Neuronal stem cell (in vitro differentiated cells): ENCODE measurements at regions not wholly inside any gene's neighbourhood (a gene's known extent, or its start where the extent isn't known, plus 50 kb on each side); places are given as distances from the start of the nearest gene placed in this dataset.

Experiments
- DNase-seq: peaks from one replicate; pipeline ENCODE4 v3.0.0-alpha.2; 2013; ENCODE audit warnings: low spot score
- H2AFZ ChIP-seq: one replicate; pipeline ENCODE4 v1.6.1; 2013; ENCODE audit warnings: mild to moderate bottlenecking, low read length, inconsistent platforms
- H2AK5ac ChIP-seq: 2 replicates; pipeline ENCODE4 v1.6.1; 2013; ENCODE audit warnings: low read depth, mild to moderate bottlenecking, inconsistent platforms, low read length, moderate library complexity, mixed read lengths
- H2BK120ac ChIP-seq: 2 replicates; pipeline ENCODE4 v1.6.1; 2013; ENCODE audit warnings: low read depth, mild to moderate bottlenecking, inconsistent platforms, low read length, moderate library complexity, mixed read lengths
- H2BK12ac ChIP-seq: one replicate; pipeline ENCODE4 v1.6.1; 2013; ENCODE audit warnings: low read length, inconsistent platforms
- H2BK15ac ChIP-seq: 2 replicates; pipeline ENCODE4 v1.6.1; 2013; ENCODE audit warnings: mild to moderate bottlenecking, low read length, inconsistent platforms, mixed read lengths
- H2BK5ac ChIP-seq: one replicate; pipeline ENCODE4 v1.6.1; 2013; ENCODE audit warnings: inconsistent platforms, mild to moderate bottlenecking, low read length, moderate library complexity
- H3K14ac ChIP-seq: one replicate; pipeline ENCODE4 v1.6.1; 2013; ENCODE audit warnings: low read length, inconsistent platforms
- H3K18ac ChIP-seq: 2 replicates; pipeline ENCODE4 v1.6.1; 2013; ENCODE audit warnings: low read length, inconsistent platforms
- H3K23ac ChIP-seq: 2 replicates; pipeline ENCODE4 v1.6.1; 2013; ENCODE audit warnings: low read depth, mild to moderate bottlenecking, mixed read lengths, low read length, inconsistent platforms; ENCODE audit not compliant: poor library complexity
- H3K27ac ChIP-seq: replicated peaks from 3 replicates; pipeline ENCODE4 v1.5.1; 2013; ENCODE audit warnings: low read length, inconsistent platforms
- H3K27me3 ChIP-seq, 3 experiments: 2 replicates each; pipeline ENCODE4 v1.6.1; 2013; ENCODE audit warnings: low read length in 3 of 3, mild to moderate bottlenecking in 2 of 3, inconsistent platforms in 1 of 3, low read depth in 1 of 3, mixed read lengths in 1 of 3, moderate library complexity in 1 of 3; ENCODE audit not compliant: control insufficient read depth in 3 of 3, insufficient read depth in 3 of 3
- H3K36me3 ChIP-seq, 2 donors: replicated peaks in 1 of 2; 2 replicates each; pipeline ENCODE4 v1.6.1; 2013; ENCODE audit warnings: low read length in 2 of 2; ENCODE audit not compliant: control insufficient read depth in 2 of 2, insufficient read depth in 2 of 2
- H3K4ac ChIP-seq: 2 replicates; pipeline ENCODE4 v1.6.1; 2013; ENCODE audit warnings: inconsistent platforms, mild to moderate bottlenecking, low read length, moderate library complexity
- H3K4me1 ChIP-seq, 2 donors: 1 replicate in 1 of 2; 2 replicates in 1 of 2; pipeline ENCODE4 v1.6.1; 2013; ENCODE audit warnings: low read length in 2 of 2, low read depth in 1 of 2; ENCODE audit not compliant: control insufficient read depth in 2 of 2, insufficient read depth in 1 of 2
- H3K4me2 ChIP-seq: one replicate; pipeline ENCODE4 v1.6.1; 2013; ENCODE audit warnings: mild to moderate bottlenecking, low read length, inconsistent platforms; ENCODE audit not compliant: insufficient read depth, poor library complexity, severe bottlenecking
- H3K4me3 ChIP-seq, 2 donors: 2 replicates each; pipeline ENCODE4 v1.5.1; 2013; ENCODE audit warnings: low read length in 2 of 2, mild to moderate bottlenecking in 2 of 2, inconsistent platforms in 1 of 2, moderate library complexity in 1 of 2
- H3K79me1 ChIP-seq: one replicate; pipeline ENCODE4 v1.6.1; 2013; ENCODE audit warnings: low read depth, mild to moderate bottlenecking, inconsistent platforms, low read length, moderate library complexity
- H3K9ac ChIP-seq: one replicate; pipeline ENCODE4 v1.6.1; 2013; ENCODE audit warnings: mild to moderate bottlenecking, low read depth, low read length, inconsistent platforms; ENCODE audit not compliant: poor library complexity
- H3K9me3 ChIP-seq, 2 donors: replicated peaks in 1 of 2; 2 replicates each; pipeline versions ENCODE3 to v1.6.1; 2013; ENCODE audit warnings: low read length in 2 of 2, mild to moderate bottlenecking in 2 of 2, inconsistent platforms in 1 of 2, low read depth in 1 of 2, mixed read lengths in 1 of 2, moderate library complexity in 1 of 2; ENCODE audit not compliant: control insufficient read depth in 2 of 2, insufficient read depth in 1 of 2
- H4K8ac ChIP-seq: one replicate; pipeline ENCODE4 v1.6.1; 2013; ENCODE audit warnings: low read depth, mild to moderate bottlenecking, inconsistent platforms, low read length, moderate library complexity
- H4K91ac ChIP-seq: one replicate; pipeline ENCODE4 v1.6.1; 2013; ENCODE audit warnings: low read length, low read depth, mild to moderate bottlenecking, inconsistent platforms; ENCODE audit not compliant: poor library complexity
- WGBS, 2 donors: extraction: QIAGEN DNeasy Blood & Tissue Kit; methylation state at CpG; one replicate each; pipeline ENCODE4 v1.1.7; 2013; ENCODE audit warnings: missing lambda C conversion rate in 2 of 2, mixed read lengths in 1 of 2; ENCODE audit not compliant: insufficient read length in 2 of 2, insufficient replicate concordance in 1 of 2; ENCODE audit errors: extremely low coverage in 2 of 2; 5-methylcytosine and 5-hydroxymethylcytosine counted together

DNA sequence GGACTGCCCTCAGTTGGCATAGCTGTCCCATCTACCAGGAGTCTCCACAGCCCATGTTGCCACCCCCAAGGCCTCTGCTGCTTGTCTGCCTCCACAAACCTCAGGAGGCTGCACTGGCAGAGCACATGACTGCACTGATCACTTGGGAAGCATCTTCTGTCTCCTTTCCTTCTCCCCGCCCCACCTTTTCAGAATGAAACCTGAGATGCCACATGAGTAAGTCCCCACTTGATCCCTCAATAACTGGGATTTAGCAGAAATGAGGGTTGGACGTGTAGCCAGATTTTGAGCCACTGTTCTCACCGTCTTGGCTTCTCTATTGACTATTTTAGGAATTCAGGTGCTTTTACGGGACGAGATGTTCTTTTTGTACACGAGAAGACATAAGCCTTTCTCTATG, 328.4 kb downstream of the CDC5L start:
- no peak overlapping the region for H4K91ac ChIP-seq
- no peak overlapping the region for H3K14ac ChIP-seq
- peaks cover 7 to 12% of the 10 kb centered on the region in 2 donors for H3K4me1 ChIP-seq
- no peaks in the 10 kb centered on the region for H3K27me3 ChIP-seq
- H4K8ac ChIP-seq, result no peak overlapping the region
- no peak overlapping the region for H2BK5ac ChIP-seq
- no peak overlapping the region for H2AK5ac ChIP-seq
- no peak overlapping the region for H3K4me3 ChIP-seq
- no peak overlapping the region for H3K4ac ChIP-seq
- H2BK12ac ChIP-seq, result no peak overlapping the region
- no peak overlapping the region for H3K4me2 ChIP-seq
- WGBS, 2 donors, result no CpG with 5 or more reads among the region's 6 CpGs
- H2BK15ac ChIP-seq, result no peak overlapping the region
- DNase-seq, result no peak
- H2BK120ac ChIP-seq, result no peak overlapping the region
- no peaks in the 10 kb centered on the region for H3K79me1 ChIP-seq
- H3K23ac ChIP-seq, result no peak overlapping the region
- H3K36me3 ChIP-seq, result no peaks in the 10 kb centered on the region
- no peak overlapping the region for H2AFZ ChIP-seq
- H3K9me3 ChIP-seq, result peaks cover 0 to 8% of the 10 kb centered on the region in 2 donors
- H3K9ac ChIP-seq, result no peak overlapping the region
- no peak overlapping the region for H3K27ac ChIP-seq
- no peak overlapping the region for H3K18ac ChIP-seq

- Histone ChIP-seq H3K14ac (no peak overlapping the region), H2AK5ac (no peak overlapping the region), H3K4me3 (no peak overlapping the region), H3K27me3 (no peaks in the 10 kb centered on the region), H3K9ac (no peak overlapping the region), H3K4ac (no peak overlapping the region), H3K36me3 (no peaks in the 10 kb centered on the region), H3K18ac (no peak overlapping the region), H2BK5ac (no peak overlapping the region), H3K9me3 (no peaks in the 10 kb centered on the region), H4K8ac (no peak overlapping the region), H3K4me2 (no peak overlapping the region), H3K23ac (no peak overlapping the region), H3K79me1 (no peaks in the 10 kb centered on the region), H2BK15ac (no peak overlapping the region), H3K4me1 (peaks cover 4 to 8% of the 10 kb centered on the region in 2 donors), H4K91ac (no peak overlapping the region), H2BK120ac (no peak overlapping the region), H3K27ac (no peak overlapping the region), H2AFZ (no peak overlapping the region), H2BK12ac (no peak overlapping the region)
- DNase-seq, result no peak
- no CpG with 5 or more reads among the region's 2 CpGs for WGBS, 2 donors
Measured at GRCh38 chr6:44717431-44717830, 329.9 kb downstream of the CDC5L start.

- Histone ChIP-seq H3K4ac (no peak overlapping the region), H3K9me3 (no peaks in the 10 kb centered on the region), H2BK5ac (no peak overlapping the region), H3K36me3 (no peaks in the 10 kb centered on the region), H3K4me1 (peaks cover 5 to 8% of the 10 kb centered on the region in 2 donors), H2AFZ (no peak overlapping the region), H4K8ac (no peak overlapping the region), H2BK15ac (no peak overlapping the region), H3K23ac (no peak overlapping the region), H4K91ac (no peak overlapping the region), H2BK120ac (no peak overlapping the region), H2AK5ac (no peak overlapping the region), H3K79me1 (no peaks in the 10 kb centered on the region), H3K9ac (no peak overlapping the region), H3K27ac (no peak overlapping the region), H3K4me3 (no peak overlapping the region), H2BK12ac (no peak overlapping the region), H3K14ac (no peak overlapping the region), H3K4me2 (no peak overlapping the region), H3K18ac (no peak overlapping the region), H3K27me3 (no peaks in the 10 kb centered on the region)
- no CpG with 5 or more reads among the region's 2 CpGs for WGBS, 2 donors
- DNase-seq, result no peak
Measured at GRCh38 chr6:44721954-44722578, 334.6 kb downstream of the CDC5L start.

- Histone ChIP-seq H3K36me3 (no peaks in the 10 kb centered on the region), H3K4me1 (peaks cover 5 to 8% of the 10 kb centered on the region in 2 donors), H3K4ac (no peak overlapping the region), H3K4me3 (no peak overlapping the region), H3K23ac (no peak overlapping the region), H2AFZ (no peak overlapping the region), H2BK12ac (no peak overlapping the region), H3K79me1 (no peaks in the 10 kb centered on the region), H3K14ac (no peak overlapping the region), H2AK5ac (no peak overlapping the region), H4K91ac (no peak overlapping the region), H3K18ac (no peak overlapping the region), H3K4me2 (no peak overlapping the region), H4K8ac (no peak overlapping the region), H3K27me3 (no peaks in the 10 kb centered on the region), H3K9ac (no peak overlapping the region), H2BK15ac (no peak overlapping the region), H2BK5ac (no peak overlapping the region), H2BK120ac (no peak overlapping the region), H3K27ac (no peak overlapping the region), H3K9me3 (no peaks in the 10 kb centered on the region)
- DNase-seq, result no peak
- no CpG with 5 or more reads among the region's 1 CpG for WGBS, 2 donors
Measured at GRCh38 chr6:44722736-44723135, 335.2 kb downstream of the CDC5L start.
